HG02973 (cell line): ENCODE measurements at regions not wholly inside any gene's neighbourhood (a gene's known extent, or its start where the extent isn't known, plus 50 kb on each side); places are given as distances from the start of the nearest gene placed in this dataset.

Experiments used
- ATAC-seq: cut with Tn5 transposase; IDR thresholded peaks from one replicate; pipeline ENCODE4 v1.9.1; 2021; ENCODE audit warnings: moderate library complexity; ENCODE audit not compliant: unreplicated experiment

DNA sequence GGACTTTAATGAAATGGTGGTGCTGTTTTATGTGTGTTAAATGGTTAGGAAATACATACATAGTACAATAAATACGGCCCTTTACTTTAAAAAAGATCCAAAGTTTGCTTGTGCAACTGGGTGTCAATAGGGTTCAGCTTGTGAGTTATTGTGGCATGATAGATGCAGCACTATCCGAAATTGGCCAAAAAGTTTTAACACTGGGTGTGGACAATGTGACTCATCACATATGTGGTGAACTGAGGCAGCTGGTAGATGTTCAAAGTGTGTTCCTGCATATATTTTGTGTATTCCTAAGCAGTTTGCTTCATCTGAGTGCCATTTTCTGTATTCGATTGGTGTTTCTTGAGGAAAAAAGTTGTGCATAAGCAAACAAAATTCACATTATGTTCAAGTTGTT is 473.1 kb downstream of the KIF20B start:
- no peak for ATAC-seq

DNA sequence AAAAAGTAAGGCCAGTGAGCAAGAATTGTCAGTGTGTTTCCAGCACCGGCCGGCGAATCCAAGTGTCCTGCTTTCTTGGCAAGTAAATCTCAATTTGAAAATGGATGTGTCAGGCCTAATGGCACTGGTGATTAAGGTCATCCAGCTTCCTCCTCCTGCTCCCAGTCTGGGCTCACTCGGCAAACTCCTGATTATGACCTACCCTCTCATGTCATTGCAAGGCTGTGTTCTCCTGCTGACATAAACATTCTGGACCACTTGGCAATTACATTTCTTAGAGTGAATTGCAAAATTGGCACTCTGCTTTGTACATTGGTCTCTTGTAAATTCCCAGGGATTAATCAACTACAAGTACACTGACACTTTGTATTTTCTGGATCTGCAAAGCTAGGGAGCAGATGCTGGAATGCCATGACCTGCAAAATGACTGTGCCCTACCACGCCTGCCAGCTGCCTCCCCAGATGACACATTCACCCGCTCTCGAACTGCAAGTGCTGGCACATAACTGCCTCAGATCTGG is 473.8 kb downstream of the KIF20B start:
- ATAC-seq, result no peak

DNA sequence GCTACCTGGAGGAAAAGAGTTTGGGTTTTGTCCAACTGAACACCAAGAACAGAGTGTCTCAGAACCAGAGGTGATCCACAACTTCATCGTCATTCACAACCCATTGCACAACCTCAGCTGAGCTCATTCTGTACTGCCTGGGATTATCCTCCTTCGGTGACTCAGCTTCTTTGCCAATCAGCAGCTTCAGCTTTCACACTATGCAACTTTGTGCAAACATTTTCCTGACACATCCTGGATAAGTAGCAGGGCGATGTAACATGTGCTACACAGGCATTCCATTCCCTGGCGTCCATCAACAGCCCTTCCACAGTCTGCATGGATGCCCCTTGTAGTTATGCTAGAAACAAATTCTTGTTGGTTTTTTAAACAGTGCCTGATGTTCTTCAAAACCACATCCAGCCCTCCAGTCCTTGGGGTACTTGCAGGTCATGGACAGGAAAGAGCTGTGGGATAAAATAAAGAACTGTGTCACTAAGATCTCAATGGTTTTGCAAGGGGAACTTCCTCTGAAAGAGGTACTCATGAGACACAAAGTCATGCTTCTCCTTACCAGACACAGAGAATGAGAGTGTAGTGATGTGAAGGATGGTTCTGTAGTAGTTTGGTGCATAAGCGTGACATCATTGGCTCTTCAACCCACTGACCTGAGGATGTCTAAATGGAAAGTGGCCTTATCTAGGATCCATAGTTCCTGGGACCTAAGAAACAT is 478.5 kb downstream of the KIF20B start:
- no peak for ATAC-seq

DNA sequence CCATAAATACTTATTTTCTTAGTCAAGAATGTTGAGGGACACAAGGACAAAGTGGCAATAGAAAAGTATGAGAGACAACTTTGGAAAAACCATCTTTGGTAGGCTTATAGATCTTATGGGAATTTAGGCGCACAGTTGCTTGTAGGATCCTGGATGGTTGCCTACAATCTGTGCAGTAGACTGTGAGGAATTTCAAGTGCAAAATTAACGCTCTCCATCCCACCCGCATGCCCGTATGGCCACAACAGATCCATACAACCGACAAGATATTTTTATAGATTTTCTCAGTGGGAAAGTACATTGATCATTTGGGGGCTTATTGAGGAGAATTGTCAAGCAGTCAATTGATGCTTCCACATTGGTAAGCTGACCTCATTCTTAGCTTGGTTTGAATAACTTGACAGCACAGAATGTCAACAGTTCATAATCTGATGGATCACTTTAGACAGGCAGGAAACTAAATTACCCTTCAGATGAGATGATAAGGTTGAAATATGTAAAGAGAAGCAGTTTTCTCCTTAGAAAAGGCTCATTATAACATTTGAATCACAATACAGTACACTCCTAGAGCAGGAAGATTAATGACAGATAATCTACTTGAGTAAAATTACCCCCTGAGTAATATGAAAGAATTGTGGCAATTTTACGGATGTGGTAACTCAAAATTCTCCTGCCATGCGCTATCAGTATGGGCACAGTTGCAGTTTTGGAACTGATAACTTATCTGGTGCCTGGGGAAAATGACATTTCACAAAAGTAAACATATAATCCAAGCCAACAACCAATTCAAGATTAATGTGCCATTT is 479.7 kb downstream of the KIF20B start:
- ATAC-seq, result no peak

DNA sequence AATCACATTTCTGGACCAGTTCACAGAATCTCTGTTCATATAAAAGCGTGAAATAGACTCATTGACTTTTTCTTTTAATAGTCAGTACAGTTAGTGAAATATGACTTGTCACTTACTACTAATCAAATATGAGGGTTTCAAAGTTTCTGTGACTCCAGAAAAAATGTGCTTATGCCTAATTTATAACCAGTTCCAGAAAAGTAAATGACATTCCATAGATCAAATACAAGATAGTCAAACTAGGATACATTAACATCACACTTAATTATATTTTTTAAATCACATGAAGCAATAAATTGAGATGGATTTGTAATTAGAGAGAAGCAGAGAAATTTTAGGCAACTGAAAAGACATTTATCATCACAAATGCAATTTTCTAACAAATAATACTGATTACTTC is 491.4 kb downstream of the KIF20B start:
- no peak for ATAC-seq

DNA sequence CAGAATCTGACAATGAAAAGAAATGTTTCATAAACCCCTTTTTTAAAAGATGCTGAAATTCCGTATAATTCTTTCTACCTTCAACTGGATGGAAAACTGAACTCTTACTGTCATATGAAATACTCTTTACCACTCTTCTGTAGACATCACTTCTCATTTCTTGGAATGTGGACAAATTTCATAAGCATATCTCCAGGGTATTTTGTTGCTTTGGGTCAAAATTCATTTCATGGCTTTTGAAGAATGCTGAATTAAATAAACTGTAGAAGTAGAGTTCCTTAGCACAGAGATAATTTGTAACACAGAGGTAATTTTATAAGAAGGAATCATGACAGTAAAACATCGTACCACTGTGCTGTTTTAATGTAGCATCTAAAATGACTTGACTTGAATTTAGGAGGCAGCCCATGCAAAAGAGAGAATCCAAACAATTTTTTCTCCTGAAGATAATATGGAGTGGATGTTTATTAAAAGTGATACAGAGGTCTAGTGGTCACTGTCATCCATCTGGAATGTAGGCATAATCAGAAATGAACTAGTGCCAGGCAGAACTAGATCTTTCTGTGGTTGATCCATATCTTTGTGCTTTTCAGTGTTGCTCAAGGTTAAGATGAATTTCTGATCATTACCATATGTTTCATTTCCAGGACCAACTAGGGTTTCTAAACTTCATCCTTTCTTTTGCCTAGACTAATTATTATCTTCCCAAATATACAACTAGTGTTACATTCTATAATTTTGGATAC is 492.0 kb downstream of the KIF20B start:
- no peak for ATAC-seq

DNA sequence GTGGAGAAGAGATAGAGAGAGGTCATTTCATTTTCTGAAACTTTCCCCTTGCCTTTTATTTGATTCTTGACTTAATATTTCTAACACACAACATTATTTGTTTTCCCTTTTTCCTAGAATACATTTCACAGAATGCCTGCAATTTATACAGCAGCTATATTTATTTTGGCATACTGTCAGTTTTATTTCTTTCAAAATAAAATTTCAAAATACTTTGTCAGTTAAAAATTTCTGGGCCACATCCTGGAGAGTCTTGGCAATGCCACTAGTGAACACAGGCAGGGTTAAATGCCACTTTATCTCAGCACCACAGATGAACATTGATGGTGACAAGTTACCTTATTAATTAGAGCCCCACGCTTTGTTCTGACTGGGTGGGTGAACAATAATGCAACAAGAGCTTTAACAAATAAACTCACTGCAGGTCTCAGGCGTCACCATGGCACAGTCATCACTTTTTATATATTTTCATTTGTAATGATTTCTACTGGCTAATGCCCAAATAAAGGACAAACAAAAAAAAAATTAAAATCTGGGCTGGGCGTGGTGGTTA is 494.0 kb downstream of the KIF20B start:
- ATAC-seq, result no peak

DNA sequence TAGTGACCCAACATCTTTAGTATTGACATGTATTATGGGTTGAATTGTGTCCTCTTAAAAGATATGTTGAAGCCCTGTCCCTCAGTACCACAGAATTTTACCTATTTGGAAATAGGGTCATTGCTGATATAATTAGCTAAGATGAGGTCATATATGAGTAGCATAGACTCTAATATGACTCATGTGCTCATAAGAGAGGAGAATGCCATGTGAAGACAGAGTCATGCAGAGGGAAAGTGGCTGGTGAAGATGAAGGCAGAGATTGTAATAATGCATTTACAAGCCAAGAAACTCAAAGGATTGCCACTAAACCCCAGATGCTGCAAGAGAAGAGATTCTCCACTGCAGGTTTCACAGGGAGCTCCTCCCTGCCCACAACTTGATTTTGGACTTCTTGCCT is 496.4 kb downstream of the KIF20B start:
- ATAC-seq, result no peak

DNA sequence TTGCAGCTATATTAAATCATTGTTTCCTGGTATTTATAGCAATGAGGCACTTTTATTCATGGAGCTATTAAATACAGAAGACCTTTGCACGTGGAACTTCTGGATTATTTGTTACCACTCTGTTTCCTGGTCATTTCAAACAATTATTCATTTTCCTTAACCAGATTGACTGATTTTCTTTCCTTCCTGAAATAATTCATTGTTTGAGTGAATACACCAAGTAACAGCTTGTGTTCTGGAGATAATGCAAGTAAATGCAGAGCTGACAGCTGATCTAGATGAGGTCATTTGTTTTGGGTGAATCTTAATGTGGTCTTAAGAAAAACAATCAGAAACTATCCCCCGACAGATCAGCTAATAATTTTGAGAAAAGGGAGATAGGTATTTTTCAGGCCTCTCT is 497.7 kb downstream of the KIF20B start:
- no peak for ATAC-seq

DNA sequence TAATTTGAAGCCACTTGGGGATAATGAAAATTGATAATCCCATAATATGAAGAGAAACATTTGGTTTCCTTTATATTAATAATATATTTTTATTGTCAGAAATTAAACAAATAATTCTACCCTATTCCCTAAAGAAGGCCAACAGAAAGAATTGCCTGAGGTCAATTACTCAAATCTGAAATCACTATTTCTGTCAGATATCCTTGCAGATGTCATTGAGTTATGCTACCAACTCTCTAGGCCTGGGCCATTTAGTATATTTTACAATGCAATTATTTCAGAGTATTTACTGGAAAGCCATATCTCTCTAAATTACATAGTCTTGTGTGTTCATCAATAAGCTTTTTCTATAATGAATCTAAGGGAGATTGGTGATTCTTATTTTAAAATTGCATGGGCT is 498.1 kb downstream of the KIF20B start:
- ATAC-seq, result no peak

DNA sequence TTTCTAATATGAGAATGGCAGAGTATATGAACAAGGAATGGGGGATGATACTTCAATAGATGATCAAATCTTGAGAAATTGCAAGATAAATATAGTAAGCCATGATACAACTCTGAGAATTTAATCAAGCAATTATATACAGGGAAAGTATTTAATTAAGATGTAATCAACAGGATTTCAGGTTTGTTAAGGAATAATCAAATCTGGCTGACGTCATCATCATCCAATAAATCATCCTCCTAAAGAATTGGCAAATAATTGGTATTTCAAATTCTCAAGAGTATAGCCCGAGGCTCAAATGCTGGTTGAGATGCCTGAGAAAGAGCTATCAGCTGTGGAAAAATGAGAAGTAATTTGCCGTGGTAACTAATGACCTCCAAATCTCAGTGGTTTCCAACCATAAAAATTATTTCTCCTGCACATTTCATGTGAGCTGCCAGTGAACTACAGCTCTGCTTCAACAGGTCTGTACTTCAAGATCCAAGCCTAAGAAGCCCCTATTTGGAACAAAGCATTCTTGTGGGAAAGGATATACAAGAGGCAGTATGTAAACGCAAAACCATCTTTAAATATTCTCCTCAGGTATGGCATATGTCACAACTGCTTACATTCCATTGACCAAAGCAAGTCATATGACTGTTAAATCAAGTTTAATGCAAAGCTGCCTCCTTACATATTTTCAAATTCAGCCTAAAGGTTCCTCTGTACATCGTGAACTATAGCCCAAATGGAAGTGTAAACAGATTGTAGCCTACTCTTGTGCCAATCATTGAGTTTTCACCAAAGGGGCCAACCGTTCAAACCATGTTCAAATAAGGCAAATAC is 503.0 kb downstream of the KIF20B start:
- no peak for ATAC-seq

DNA sequence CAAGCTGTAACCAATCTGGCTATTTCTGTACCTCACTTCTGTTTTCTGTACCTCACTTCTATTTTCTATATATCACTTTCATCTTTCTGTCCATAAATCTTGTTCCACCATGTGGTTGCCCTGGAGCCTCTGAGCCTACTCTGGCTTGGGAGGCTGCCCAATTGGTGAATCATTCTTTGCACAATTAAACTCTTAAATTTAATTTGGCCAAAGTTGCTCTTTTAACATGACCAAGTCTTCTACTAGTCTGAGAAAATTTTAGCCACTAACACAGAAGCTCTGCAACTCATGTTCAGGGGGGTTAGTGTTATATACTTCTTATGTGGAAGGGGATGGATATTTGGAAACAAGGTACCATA is 503.5 kb downstream of the KIF20B start:
- ATAC-seq, result no peak

DNA sequence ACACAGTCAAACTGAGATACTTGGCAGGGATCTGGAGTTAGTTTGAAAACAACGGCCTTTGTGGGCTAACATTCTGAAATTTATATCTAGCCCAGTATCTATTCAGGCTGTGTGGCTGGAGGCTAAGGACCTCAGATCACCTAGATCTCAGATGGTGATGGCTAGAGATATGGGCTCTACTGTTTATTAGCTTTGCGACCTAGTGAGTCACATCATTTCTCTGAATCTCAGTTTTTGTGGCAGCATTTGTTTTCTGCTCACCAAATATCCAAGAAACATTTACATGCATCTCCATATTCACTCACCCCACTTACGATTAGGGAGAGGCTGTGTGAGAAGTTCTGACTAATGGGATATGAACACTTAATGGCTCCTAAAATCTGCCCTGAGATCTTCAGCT is 503.9 kb downstream of the KIF20B start:
- ATAC-seq, result no peak

DNA sequence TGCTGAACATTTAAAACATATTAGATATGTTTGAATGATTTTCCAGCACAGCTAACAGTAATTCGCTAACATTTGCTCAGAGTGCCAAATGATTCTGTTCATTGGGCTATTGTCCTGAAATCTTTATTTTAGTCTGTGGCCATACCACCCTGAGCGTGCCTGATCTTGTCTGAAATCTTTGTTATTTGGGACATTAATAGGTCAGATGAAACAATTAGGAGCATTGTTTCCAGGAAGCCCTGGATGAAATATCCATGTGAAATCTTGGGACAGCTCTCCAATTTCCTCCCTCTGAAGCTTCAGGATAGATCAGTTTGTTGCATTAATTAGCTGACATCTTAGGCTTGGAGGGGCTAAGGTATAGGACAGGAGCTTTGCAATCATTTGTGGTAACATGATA is 512.0 kb downstream of the KIF20B start:
- ATAC-seq, result no peak

DNA sequence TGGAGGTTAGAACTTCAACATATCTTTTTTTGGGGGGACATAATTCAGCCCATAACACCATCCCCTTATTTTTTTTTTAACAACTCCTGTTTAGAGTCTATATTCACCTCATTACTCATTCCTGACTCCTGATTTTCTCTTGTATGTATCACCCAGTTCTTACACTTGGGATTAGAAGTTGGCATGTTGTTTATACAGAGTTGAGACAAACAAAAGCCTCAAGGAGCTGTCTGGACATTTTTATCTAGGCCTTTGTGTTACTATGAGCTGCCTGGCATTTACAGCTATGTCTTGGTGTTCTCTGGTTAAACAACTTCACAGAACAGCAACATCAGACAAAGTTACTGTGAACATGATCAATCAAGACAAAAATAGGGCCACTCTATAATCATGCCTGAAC is 517.5 kb downstream of the KIF20B start:
- no peak for ATAC-seq

DNA sequence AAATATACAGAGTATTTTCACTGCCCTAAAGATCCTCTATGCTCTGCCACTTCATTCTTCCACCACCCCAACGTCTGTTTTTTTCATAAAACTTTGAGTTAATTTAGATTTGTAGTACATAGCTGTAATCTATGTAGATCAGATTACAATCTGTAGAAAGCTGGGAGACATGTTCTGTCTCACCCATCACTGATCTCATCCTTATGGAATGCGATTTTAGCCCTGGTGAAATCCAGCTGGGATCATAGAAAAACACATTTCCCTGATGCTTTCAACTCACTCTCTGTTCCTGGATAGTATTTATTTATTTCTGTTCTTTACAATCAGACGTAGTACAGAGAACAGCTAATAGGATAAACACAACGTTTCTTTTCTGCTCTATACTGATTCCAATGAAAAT is 521.0 kb downstream of the KIF20B start:
- no peak for ATAC-seq

DNA sequence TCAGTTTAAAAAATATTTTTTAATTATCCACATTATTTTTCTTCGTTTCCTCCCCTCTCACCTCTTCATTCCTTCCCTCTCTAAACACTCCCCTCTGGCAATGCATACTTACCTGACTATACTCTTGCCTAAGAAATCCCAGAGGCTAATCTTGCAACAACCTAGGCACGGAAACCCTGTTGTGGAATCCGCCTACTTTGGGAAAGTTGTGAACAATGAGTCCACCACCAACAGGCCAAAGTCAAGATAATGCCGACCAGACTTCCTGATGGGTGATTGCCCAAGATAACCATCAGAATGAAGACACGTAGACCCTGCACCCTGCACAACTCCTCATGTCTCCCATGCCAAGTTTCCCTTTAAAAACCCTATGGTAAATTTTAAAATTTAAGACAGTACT is 521.5 kb downstream of the KIF20B start:
- no peak for ATAC-seq

DNA sequence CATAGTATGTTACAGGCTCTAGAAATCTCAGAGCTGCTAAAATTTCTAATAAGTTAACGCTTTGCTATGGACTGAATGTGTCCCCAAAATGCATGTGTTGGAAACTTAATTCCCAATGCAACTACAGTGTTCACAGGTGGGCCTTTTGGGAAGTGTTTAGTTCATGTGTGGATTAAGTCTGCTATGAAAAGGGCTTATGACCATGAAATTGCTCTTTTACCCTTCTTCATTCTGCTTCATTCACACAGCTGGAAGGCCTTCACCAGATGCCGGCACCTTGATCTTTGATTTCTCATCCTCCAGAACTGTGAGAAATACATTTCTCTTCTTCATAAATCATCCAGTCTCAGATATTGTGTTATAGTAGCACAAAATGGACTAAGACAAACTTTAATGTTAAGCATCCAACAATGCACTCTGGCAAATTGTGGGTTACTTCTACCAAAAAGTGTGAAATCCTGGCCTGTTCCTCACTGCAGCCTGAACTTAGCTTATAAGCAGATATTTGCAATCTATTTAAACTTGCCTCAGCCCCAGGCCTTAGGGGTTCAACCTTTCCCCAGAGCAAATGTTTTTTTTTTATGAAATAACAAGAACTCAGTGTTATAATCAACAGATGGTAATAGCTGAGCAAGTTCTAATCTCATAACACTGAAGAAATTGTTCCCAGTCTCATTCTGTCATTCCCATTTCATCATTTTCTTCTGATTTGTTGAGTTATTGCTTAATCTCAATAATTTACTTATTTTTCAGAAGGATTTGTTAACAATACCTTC is 523.6 kb downstream of the KIF20B start:
- ATAC-seq, result no peak

DNA sequence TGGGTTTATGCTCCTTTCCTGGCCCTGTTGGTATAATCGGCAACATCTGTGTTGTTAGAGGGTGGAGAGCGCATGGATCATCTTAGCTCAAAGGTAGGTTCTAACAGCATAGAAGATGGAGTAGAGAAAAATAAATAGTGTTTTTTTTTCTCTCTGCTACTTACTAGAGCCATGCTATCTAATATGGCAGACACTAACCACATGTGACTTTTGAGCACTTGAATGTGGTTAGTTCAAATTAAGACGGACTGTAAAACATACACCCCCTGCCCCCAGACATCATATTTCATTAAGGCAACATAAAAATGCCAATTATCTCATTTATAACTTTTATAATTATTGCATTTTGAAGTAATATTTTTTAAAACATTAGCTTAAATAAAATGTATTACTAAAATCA is 525.1 kb downstream of the KIF20B start:
- ATAC-seq, result no peak

DNA sequence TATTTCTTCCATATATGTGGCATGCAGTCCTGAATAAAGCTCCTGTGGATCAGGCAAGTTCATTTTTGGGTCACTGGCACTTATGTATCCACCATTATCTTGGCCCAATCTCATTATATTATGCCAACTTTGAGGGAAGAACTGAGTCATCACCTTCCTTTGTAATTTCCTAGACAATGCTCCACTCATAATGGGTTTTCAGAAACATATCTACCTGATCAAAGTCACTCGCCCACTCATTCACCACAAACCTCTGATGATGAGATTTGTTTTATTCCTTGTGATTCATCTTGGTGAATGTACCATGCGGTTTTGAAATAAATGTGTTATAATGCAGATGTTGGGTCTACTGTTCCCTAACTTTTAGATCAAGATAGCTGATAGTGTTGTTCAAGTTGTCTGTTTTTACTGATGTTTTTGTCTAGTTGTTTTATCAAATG is 525.8 kb downstream of the KIF20B start:
- no peak for ATAC-seq
